ENCODE measurements at regions not wholly inside any gene's neighbourhood (a gene's known extent, or its start where the extent isn't known, plus 50 kb on each side); places are given as distances from the start of the nearest gene placed in this dataset.
"Not testable (repeated sequence)": the region's sequence is repeated elsewhere in the genome, so short reads cannot be mapped to it uniquely, and the experiment has no call there.

DNA sequence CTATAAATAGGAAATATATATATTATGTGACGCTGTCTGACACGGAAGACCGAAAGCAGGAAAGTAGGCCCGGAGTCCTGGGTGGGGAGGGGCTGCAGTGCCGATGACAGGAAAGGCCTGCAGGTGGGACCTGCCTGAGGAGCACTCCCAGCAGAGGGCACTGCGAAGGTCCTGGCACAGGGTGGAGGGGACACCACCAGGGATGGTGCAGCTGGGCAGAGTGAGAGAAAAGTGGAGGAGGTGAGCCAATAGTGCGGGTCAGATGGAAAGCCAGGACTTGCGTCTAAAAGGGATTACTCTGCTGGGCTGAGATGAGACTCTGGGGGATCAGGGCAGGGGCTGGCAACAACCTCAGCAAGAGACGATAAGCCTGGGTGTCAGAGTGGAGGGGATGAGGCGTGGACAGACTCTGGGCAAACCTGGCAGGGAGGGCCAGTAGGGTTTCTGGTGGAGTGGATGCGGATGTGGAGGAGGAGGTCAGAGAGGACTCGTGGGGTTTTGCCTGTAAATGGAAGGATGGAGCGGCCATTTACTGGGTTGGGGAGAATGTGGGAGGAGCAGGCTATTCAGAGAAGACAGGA lies 118.2 kb upstream of the ZNF746 start:
- peaks cover 74% of the 10 kb centered on the region for H3K36me3 Mint-ChIP-seq (ENCODE audit: low read depth)
- no peak overlapping the region for H3K27ac Mint-ChIP-seq
- H3K27me3 Mint-ChIP-seq (ENCODE audit: low read depth) = no peaks in the 10 kb centered on the region
- no peak overlapping the region for H3K4me3 Mint-ChIP-seq
- H3K4me1 Mint-ChIP-seq (ENCODE audit: low read depth) = peaks cover 7% of the 10 kb centered on the region
- no peaks in the 10 kb centered on the region for H3K9me3 Mint-ChIP-seq

GRCh38 chr7:149610441-149611011 lies 112.9 kb upstream of the ZNF746 start:
- peaks cover 7% of the 10 kb centered on the region for H3K4me1 Mint-ChIP-seq (ENCODE audit: low read depth)
- no peak overlapping the region for H3K27ac Mint-ChIP-seq
- no peaks in the 10 kb centered on the region for H3K9me3 Mint-ChIP-seq
- H3K4me3 Mint-ChIP-seq = no peak overlapping the region
- peaks cover 76% of the 10 kb centered on the region for H3K36me3 Mint-ChIP-seq (ENCODE audit: low read depth)
- peaks cover 8% of the 10 kb centered on the region for H3K27me3 Mint-ChIP-seq (ENCODE audit: low read depth)

- Mint-ChIP-seq H3K27ac (no peak overlapping the region), H3K27me3 (ENCODE audit: low read depth) (peaks cover 12% of the 10 kb centered on the region), H3K9me3 (no peaks in the 10 kb centered on the region), H3K4me3 (no peak overlapping the region), H3K36me3 (ENCODE audit: low read depth) (peaks cover 66% of the 10 kb centered on the region), H3K4me1 (ENCODE audit: low read depth) (peaks cover 6% of the 10 kb centered on the region)
Measured at GRCh38 chr7:149608168-149608567, 110.6 kb upstream of the ZNF746 start.

DNA sequence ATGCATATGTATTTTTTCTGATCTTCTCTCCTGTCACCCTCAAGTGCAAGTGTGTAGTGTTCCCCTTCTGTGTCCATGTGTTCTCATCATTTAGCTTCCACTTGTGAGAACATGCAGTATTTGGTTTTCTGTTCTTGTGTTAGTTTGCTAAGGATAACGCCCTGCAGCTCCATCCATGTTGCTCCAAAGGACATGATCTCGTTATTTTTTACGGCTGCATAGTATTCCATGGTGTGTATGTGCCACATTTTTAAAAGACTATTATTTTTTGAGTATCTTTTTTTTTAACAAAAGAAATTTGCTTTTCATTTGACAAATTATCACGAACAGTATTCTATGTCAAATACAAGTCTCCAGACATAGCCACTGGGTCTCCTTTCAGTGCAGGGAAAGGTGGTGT lies 110.1 kb upstream of the ZNF746 start:
- Mint-ChIP-seq H3K27me3 (ENCODE audit: low read depth) (peaks cover 12% of the 10 kb centered on the region), H3K27ac (no peak overlapping the region), H3K9me3 (no peaks in the 10 kb centered on the region), H3K4me1 (ENCODE audit: low read depth) (peaks cover 4% of the 10 kb centered on the region), H3K4me3 (no peak overlapping the region), H3K36me3 (ENCODE audit: low read depth) (peaks cover 63% of the 10 kb centered on the region)

DNA sequence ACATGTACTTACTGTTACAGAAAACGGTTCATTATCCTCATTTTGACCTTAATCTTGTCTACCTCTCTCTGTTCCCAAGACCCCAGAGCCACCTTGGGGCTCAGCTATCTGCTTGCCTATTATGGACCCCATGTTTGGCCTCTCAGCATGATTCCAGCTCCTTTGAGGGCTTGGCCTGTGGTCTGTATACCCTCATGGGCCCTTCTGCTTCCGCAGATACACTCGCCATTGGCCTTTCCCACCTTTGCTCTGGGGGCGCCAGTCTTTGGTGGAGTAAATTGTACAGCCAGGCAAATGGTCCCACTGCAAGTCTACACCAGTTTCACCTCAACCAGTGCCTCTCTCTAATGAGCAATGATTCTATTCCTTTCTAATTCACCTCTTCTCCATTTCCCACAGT lies 109.2 kb upstream of the ZNF746 start:
- no peaks in the 10 kb centered on the region for H3K9me3 Mint-ChIP-seq
- H3K36me3 Mint-ChIP-seq (ENCODE audit: low read depth) = peaks cover 63% of the 10 kb centered on the region
- H3K4me1 Mint-ChIP-seq (ENCODE audit: low read depth) = peaks cover 2% of the 10 kb centered on the region
- H3K27ac Mint-ChIP-seq = no peak overlapping the region
- peaks cover 12% of the 10 kb centered on the region for H3K27me3 Mint-ChIP-seq (ENCODE audit: low read depth)
- H3K4me3 Mint-ChIP-seq = no peak overlapping the region

GRCh38 chr7:149605696-149606095 lies 108.1 kb upstream of the ZNF746 start:
- peaks cover 62% of the 10 kb centered on the region for H3K36me3 Mint-ChIP-seq (ENCODE audit: low read depth)
- H3K4me1 Mint-ChIP-seq (ENCODE audit: low read depth) = peaks cover 9% of the 10 kb centered on the region
- no peak overlapping the region for H3K27ac Mint-ChIP-seq
- no peak overlapping the region for H3K4me3 Mint-ChIP-seq
- H3K9me3 Mint-ChIP-seq = no peaks in the 10 kb centered on the region
- H3K27me3 Mint-ChIP-seq (ENCODE audit: low read depth) = peaks cover 12% of the 10 kb centered on the region

DNA sequence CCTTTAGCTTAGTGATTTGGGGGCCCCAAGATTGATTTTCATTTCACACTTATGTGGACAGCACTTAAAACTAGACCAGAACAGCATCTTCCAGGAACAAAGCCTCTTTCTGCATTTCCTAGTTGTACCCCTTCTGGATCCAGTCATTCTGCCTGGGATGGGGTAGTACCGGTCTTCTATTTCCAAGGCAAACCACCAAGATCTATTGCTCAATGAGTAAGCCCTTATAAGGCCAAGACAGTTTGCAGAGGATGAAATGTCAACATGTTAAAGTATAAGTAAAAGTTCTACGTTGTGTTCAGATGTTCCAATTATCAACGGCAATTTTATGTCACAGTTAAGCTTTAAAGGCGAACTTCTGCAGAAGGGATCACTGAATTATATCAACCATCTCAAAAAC lies 106.9 kb upstream of the ZNF746 start:
- Mint-ChIP-seq H3K36me3 (ENCODE audit: low read depth) (peaks cover 59% of the 10 kb centered on the region), H3K4me1 (ENCODE audit: low read depth) (peaks cover 19% of the 10 kb centered on the region), H3K27ac (no peak overlapping the region), H3K4me3 (no peak overlapping the region), H3K9me3 (no peaks in the 10 kb centered on the region), H3K27me3 (ENCODE audit: low read depth) (peaks cover 15% of the 10 kb centered on the region)

DNA sequence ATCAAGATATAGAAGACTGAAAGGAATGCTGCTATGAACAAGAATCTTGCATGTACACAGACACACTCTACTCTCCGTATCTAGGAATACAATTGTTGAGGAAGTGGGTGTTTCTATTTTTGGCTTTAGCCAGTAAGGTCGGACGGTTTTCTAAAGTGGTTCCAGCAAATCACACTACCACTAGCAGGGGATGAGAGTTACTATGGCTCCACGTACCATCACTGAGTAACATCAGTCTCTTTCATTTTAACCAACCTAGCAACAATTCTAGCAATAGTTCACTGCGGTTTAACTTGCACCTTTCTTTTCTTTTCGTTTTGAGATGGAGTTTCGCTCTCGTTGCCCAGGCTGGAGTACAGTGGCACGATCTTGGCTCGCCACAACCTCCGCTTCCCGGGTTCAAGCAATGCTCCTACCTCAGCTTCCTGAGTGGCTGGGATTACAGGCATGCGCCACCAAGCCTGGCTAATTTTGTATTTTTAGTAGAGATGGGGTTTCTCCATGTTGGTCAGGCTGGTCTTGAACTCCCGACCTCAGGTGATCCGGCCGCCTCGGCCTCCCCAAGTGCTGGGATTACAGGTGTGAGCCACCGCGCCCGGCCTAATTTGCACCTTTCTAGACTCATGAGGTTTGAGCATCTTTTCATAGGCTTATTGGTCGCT lies 103.2 kb upstream of the ZNF746 start:
- peak overlapping the region; percentile 50 for H3K27ac Mint-ChIP-seq
- H3K9me3 Mint-ChIP-seq = not testable (repeated sequence)
- H3K36me3 Mint-ChIP-seq (ENCODE audit: low read depth) = peaks cover 52% of the 10 kb centered on the region
- H3K4me1 Mint-ChIP-seq (ENCODE audit: low read depth) = peaks cover 21% of the 10 kb centered on the region
- peak overlapping the region; percentile 52 for H3K4me3 Mint-ChIP-seq
- peaks cover 12% of the 10 kb centered on the region for H3K27me3 Mint-ChIP-seq (ENCODE audit: low read depth)

DNA sequence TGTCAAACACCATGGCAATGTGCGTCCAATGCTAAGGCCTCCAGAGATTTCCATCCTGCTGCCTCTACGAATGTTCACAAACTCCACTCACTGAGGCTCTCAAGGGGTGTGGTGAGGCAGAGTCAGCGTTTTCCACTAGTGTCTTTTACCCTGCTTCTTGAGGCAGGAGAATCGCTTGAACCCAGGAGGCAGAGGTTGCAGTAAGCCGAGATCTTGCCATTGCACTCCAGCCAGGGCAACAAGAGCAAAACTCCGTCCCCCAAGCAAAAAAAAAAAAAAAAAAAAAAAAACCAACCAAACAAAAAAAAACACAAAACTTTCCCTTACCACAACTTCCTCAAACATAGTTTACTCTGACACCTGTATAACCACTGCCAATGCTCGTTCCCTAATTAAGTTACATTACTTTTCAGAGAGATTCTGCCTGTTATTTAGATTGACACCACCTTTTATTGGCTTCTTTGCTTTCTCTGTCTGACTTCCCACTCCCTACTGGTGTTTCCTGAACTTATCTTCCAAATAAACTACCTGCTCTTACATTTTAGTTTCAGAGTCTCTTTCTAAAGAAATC lies 102.1 kb upstream of the ZNF746 start:
- Mint-ChIP-seq H3K36me3 (ENCODE audit: low read depth) (peaks cover 55% of the 10 kb centered on the region), H3K27ac (peak overlapping the region; percentile 79), H3K4me1 (ENCODE audit: low read depth) (peaks cover 24% of the 10 kb centered on the region), H3K4me3 (peak overlapping the region; percentile 60), H3K27me3 (ENCODE audit: low read depth) (peaks cover 11% of the 10 kb centered on the region), H3K9me3 (no peaks in the 10 kb centered on the region)

DNA sequence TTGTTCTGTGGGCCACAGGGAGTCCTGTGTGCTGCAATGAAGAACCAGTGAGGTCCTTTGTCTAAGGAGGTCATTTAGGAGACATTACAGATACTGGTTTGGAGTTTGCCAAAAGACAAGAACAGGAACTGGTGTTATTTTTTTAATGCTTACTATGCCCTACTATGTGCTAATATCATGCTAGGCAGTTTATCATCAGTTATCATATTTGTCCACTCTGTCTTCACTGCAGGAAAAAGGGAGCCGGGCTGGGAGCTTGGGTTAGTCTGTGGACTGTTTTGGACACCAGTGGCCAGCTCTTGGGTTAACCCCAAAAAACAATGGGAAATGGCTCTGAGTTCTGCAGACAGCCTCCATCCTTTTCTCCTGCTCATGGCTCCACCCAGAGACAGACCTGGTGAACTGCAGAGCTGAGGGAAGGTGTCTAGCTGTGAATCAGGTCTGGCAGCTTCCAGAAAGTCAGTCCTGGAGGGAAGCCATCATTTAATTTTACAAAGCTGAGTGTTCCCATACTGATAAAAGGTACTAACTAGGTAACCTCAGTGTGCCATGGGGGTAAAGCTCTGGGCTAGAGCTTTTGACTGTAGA lies 101.2 kb upstream of the ZNF746 start:
- peaks cover 52% of the 10 kb centered on the region for H3K36me3 Mint-ChIP-seq (ENCODE audit: low read depth)
- H3K27ac Mint-ChIP-seq = no peak overlapping the region
- peaks cover 7% of the 10 kb centered on the region for H3K27me3 Mint-ChIP-seq (ENCODE audit: low read depth)
- no peak overlapping the region for H3K4me3 Mint-ChIP-seq
- H3K4me1 Mint-ChIP-seq (ENCODE audit: low read depth) = peaks cover 24% of the 10 kb centered on the region
- no peaks in the 10 kb centered on the region for H3K9me3 Mint-ChIP-seq

DNA sequence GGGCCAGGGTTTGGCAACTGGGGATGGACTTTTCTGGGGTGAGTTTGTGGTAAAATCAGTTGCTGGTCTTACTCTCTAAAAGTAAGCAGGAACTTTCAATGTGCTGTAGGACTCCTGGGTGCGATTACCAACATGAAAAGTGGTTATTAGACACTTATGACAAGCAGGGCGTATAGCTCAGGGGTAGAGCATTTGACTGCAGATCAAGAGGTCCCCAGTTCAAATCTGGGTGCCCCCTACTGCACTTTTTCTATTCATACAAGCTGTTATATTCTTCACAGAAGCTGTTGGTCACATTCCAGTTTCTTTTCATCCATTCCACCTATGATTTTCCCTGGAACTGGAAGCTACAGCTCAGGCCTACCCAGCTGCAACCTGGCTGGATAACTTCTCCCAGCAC lies 100.2 kb upstream of the ZNF746 start:
- not testable (repeated sequence) for H3K4me3 Mint-ChIP-seq; H3K27ac Mint-ChIP-seq; H3K9me3 Mint-ChIP-seq; H3K27me3 Mint-ChIP-seq (ENCODE audit: low read depth)
- Mint-ChIP-seq H3K4me1 (ENCODE audit: low read depth) (peaks cover 24% of the 10 kb centered on the region), H3K36me3 (ENCODE audit: low read depth) (peaks cover 51% of the 10 kb centered on the region)

GRCh38 chr7:149595541-149595940 lies 97.9 kb upstream of the ZNF746 start:
- Mint-ChIP-seq H3K27me3 (ENCODE audit: low read depth) (peaks cover 7% of the 10 kb centered on the region), H3K4me3 (no peak overlapping the region), H3K27ac (no peak overlapping the region), H3K36me3 (ENCODE audit: low read depth) (peaks cover 45% of the 10 kb centered on the region), H3K4me1 (ENCODE audit: low read depth) (peaks cover 16% of the 10 kb centered on the region), H3K9me3 (no peaks in the 10 kb centered on the region)

GRCh38 chr7:149595078-149595477 lies 97.5 kb upstream of the ZNF746 start:
- Mint-ChIP-seq H3K9me3 (no peaks in the 10 kb centered on the region), H3K27me3 (ENCODE audit: low read depth) (peaks cover 7% of the 10 kb centered on the region), H3K36me3 (ENCODE audit: low read depth) (peaks cover 49% of the 10 kb centered on the region), H3K27ac (no peak overlapping the region), H3K4me3 (no peak overlapping the region), H3K4me1 (ENCODE audit: low read depth) (peaks cover 13% of the 10 kb centered on the region)

GRCh38 chr7:149588930-149589329 lies 91.3 kb upstream of the ZNF746 start:
- Mint-ChIP-seq H3K27me3 (ENCODE audit: low read depth) (no peaks in the 10 kb centered on the region), H3K36me3 (ENCODE audit: low read depth) (peaks cover 45% of the 10 kb centered on the region), H3K4me1 (ENCODE audit: low read depth) (no peaks in the 10 kb centered on the region), H3K4me3 (no peak overlapping the region), H3K9me3 (no peaks in the 10 kb centered on the region), H3K27ac (no peak overlapping the region)
